ENCODE measurements at regions not wholly inside any gene's neighbourhood (a gene's known extent, or its start where the extent isn't known, plus 50 kb on each side); places are given as distances from the start of the nearest gene placed in this dataset.

DNA sequence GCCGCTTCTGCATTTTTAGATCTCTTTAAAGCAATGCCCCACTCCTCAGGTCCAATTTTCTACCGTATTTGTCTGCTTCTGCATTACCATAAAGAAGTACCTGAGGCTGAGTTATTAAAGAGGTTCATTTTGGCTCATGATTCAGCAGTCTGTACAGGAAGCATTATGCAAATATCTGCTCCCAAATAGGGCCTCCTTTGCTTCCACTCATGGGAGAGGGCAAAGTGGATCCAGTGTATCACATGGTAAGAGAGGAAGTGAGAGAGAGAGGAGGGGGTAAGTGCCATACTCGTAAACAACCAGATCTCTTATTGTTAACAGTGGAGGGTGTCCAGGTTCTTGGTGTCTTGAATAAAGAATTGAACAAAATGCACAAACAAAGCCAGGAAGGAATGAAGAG, 316.1 kb upstream of the SEL1L start:
- DNase-seq, result no peak

DNA sequence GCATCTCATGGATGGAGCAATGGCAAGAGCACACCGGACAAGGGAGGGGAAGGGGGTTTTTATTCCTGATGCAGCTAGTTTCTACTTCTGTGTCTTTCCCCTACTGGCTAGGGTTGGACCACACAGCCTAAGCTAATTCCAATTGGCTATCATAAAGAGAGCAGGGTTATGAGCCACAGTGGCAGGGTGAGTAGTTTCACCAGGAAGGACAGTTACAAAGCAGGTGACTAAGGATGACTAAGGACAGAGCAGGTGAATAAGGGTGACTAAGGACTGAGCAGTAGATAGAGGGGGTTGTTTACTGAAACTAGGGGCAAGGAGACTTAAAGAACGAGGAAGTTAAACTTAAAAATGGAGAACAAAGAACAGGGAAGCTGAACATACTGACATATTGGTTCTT, 321.4 kb upstream of the SEL1L start:
- DNase-seq, result no peak

DNA sequence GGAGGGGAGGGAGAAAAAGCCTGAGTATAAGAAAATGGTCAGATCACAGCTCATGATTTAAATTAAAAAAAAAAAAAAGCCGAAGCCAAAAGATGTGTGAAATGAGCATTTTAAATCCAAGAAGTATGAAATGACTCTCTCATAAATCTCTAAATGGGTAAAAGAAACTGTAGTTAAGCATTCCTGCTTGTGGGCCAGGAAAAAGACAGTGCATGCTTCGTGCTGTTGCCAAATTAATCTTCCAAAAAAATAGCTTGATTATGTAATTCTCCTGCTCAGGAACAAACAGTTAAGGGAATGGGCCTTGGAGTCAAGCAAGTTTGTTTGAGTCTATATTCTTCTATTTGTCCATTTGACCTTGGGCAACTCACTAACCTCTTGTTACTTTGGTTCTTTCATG, 325.4 kb upstream of the SEL1L start:
- no peak for DNase-seq

GRCh38 chr14:81868172-81868571, 334.5 kb upstream of the SEL1L start:
- DNase-seq, result no peak

- DNase-seq, result no peak
These were observed 338.1 kb upstream of the SEL1L start for GRCh38 chr14:81871706-81872105.

DNA sequence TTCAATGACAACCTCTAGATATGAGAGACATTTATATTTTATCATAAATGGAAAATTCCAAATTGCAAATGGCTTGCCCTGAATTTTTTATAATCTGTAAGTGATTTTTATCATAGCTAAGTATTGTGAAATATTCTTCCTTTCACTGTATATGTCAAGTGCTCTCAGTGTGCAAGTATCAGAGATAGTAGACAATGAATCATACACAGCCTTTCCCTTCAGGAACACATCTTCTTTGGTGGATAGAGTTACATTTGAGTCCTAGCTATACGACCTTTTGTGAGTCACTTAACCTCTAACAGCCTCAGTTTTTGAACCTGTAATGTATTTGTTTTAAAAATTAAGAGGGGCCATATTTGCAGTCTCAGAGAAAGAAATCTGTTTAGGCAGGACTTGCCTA, 350.7 kb upstream of the SEL1L start:
- DNase-seq, result no peak

- DNase-seq, result no peak
These were observed 352.9 kb upstream of the SEL1L start for GRCh38 chr14:81886588-81886987.

DNA sequence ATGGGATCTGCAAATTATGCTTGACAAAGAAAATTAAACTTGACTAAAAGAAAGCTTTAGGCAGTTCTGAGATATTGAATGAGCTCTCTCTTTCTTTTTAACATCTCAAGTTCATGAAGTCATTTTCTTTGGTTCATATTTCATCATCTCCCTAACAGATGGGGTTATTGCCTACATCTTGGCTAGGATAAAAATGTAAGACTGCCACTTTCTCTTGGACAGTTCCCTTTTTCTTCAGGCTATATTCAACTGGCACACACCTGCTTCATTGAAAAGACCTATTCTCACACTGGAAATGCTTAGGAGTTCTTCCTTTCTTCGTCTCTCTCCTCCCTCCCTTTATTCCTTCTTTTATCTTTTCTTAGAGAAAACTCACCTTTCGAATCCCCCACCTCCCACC, 355.9 kb upstream of the SEL1L start:
- DNase-seq, result no peak

DNA sequence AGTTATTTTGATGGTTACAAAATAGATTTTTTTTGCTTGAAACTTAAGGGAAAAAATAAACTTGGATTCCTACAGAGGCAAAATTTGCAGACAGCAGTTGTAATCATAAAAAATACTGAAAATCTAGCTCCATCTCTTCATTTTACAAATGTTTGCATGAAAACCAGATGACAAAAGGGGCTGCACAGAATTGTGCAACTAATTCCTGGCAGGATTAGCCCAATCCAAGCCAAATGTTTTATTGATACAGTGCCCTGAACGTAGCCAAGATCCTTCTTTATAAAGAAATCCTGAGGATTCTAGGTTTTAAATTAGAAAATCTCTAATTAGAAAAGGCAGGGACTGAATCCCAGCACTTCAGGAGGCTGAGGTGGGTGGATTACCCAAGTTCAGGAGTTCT, 356.4 kb upstream of the SEL1L start:
- DNase-seq, result no peak

- no peak for DNase-seq
These were observed 369.8 kb upstream of the SEL1L start for GRCh38 chr14:81903477-81903876.

DNA sequence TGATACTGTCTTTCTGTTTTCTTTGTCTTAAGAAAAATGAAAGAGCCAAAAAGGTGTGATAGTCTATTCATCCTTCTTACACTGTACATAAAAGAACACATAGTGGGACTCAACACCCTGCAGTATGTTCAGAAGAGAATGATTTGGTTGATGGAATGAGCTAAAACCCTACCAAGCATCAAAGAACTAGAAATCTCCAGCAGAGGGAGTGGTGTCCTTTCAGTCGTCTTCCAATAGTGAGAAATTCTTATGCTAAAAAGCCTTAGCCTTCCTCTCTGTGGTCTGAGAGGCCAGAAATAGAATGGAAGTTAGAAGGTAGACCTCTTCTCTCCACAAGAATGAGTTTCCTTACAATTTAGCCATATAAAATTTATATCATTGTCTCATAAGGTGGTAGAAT, 393.4 kb upstream of the SEL1L start:
- DNase-seq, result no peak

DNA sequence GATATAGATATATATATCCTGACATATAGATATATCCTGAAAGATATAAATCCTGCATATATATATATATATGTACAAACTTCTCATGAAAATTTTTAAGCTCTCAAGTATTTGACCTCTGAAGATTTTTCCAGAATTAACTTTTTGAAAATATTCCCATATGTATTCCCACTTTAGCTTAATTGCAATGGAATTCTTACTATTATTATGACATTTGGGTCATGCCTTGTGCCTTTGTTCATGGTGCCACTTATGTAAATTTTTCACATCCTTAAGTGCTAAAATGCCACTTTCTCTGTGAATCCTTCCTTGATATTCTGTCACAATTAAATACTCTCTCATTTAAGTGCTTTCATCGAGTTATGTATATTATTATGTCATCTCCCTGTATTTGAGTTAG, 398.2 kb upstream of the SEL1L start:
- DNase-seq, result no peak

DNA sequence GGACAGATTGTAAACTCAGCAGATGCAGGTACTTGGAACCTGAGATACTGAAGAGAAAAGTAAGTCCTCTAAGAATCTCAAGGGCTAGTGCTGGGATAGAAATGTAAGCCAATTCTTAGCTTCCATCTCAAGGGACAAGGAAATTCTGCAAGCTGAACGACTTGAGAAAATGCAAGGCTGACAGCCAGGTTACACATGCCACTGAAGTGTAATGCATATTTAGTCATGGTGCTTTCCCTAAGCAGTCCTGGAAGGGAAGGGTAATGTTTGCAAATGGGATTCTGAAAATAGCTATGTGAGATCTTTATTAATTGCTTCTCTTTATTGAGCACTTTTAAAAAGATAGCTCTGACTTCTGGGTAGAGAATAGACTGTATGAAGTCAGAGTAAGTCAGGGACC, 402.7 kb upstream of the SEL1L start:
- no peak for DNase-seq

DNA sequence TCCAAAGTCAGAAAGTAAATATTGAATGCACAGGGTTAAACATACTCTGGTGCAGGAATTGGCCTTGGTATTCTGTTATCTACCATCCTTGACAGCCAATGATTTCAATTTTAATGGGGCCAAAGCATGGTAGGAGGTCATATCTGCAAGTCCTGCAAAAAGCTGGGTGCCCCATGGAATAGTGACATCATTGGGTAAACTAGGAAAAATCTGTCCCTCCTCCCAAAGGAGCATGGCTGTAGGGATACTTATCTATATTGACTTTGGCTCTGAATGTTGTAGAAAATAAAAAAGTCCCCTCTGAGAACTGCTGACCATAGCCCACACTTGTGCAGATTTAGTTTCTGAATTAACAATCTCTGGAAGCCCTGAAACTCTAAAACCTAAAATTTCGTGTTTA, 403.2 kb upstream of the SEL1L start:
- DNase-seq, result no peak

DNA sequence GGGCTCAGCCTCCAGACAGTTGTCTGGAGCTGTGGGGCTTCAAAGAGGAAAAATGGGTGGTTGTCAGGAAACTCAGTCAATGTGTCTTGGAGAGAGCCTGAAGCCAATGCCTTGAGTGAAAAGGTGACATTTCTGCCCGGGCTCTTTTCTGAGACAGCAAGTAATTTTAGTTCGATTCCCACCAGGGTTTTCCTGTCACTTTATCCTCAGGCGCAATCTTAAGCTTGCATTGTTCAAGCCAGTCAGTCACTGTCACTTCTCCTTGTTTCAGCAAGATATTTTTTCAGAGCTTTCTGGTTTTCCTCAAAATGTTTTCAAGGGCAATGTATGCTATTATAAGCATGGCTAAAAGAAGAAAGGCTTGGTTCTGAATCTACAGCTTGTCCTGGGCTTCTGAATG, 404.7 kb upstream of the SEL1L start:
- DNase-seq, result no peak

GRCh38 chr14:81940651-81941050, 407.0 kb upstream of the SEL1L start:
- no peak for DNase-seq

GRCh38 chr14:81942071-81942470, 408.4 kb upstream of the SEL1L start:
- no peak for DNase-seq

GRCh38 chr14:81946375-81946774, 412.7 kb upstream of the SEL1L start:
- DNase-seq, result no peak

- DNase-seq, result no peak
These were observed 413.5 kb upstream of the SEL1L start for GRCh38 chr14:81946834-81947798.

DNA sequence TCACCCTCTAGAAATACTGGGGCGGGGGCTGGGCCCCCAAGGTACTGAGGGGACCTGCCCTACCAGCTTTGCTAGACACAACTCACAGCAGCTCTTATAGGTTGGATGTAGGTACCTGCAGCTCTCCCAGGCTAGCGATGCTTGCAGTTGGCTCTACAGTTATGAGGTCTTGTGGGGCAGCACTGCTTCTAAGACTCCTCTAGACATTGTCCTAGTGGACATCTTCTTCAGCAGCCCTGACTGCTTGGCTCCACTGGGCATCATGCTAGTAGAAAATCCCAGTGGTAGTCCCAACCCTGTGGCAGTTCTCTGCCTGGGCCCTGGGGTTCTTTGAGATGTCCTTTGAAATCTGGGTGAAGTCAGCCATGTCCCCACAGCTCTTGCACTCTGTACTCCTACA, 419.3 kb upstream of the SEL1L start:
- DNase-seq, result no peak

- no peak for DNase-seq
These were observed 419.8 kb upstream of the SEL1L start for GRCh38 chr14:81953419-81953818.

DNA sequence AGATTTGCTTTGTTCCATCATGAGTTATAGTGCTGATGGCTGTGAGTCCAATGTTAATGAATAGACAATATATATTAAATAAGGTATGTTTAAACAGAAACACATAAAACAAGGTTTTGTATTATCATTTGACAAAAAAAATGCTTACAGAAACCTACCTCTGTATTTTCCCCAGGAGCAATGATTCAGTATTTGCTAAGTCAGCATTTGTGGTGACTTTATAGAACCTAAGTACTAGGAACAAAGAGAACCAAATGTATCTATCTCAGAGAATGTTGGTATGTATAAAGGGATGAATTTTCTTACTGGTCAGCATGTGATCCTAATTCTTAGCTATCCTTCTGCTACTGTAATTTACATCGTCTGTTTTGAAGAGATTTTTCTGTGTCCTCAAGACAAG, 421.5 kb upstream of the SEL1L start:
- DNase-seq, result no peak

- DNase-seq, result no peak
These were observed 427.1 kb upstream of the SEL1L start for GRCh38 chr14:81960781-81961180.

DNA sequence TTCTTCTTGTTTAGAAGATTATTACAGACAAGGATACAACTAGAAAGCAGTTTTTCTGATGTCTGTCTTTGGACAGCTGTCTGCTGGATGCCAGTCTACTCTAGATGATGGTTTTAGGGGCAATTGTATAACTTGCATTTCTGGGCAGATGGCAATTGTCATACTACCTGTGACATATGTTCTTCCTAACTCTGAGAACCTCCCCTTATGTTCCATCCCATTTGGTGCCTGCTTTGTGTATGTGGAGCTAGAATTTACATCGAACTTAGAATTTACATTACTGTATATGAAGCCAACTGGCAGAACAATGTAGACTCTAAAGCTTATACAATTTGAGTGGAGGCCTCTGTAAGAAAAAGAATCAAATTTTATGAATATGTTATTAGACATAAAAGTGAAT, 430.2 kb upstream of the SEL1L start:
- DNase-seq, result no peak

- no peak for DNase-seq
These were observed 436.7 kb upstream of the SEL1L start for GRCh38 chr14:81970307-81970706.

Measured in right forelimb (tissue), 1 donor.